ENCODE measurements at regions not wholly inside any gene's neighbourhood (a gene's known extent, or its start where the extent isn't known, plus 50 kb on each side); places are given as distances from the start of the nearest gene placed in this dataset.
A peak's percentile ranks its signal among the peaks of the same experiment; 100 is the strongest.

GRCh38 chr12:107528731-107529365 lies 156.8 kb upstream of the PWP1 start (continued):
- TF ChIP-seq, protein P1, sequence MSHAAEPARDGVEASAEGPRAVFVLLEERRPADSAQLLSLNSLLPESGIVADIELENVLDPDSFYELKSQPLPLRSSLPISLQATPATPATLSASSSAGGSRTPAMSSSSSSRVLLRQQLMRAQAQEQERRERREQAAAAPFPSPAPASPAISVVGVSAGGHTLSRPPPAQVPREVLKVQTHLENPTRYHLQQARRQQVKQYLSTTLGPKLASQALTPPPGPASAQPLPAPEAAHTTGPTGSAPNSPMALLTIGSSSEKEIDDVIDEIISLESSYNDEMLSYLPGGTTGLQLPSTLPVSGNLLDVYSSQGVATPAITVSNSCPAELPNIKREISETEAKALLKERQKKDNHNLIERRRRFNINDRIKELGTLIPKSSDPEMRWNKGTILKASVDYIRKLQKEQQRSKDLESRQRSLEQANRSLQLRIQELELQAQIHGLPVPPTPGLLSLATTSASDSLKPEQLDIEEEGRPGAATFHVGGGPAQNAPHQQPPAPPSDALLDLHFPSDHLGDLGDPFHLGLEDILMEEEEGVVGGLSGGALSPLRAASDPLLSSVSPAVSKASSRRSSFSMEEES (CRISPR knock-in tag; IDR thresholded peaks at IDR 0.05) = no peak
- TF ChIP-seq MAZ (IDR thresholded peaks at IDR 0.05; ENCODE audit: borderline replicate concordance, low read depth, low read length) (no peak), MAZ (CRISPR knock-in tag; IDR thresholded peaks at IDR 0.05; ENCODE audit: low read depth) (no peak), TSC22D2 (CRISPR knock-in tag; IDR thresholded peaks at IDR 0.05; ENCODE audit: borderline replicate concordance) (no peak), PCBP1 (IDR thresholded peaks at IDR 0.05; ENCODE audit: borderline replicate concordance, low read depth, low read length) (no peak), ZNF251 (CRISPR knock-in tag; IDR thresholded peaks at IDR 0.05) (no peak), ARID4A (CRISPR knock-in tag; IDR thresholded peaks at IDR 0.05; ENCODE audit: borderline replicate concordance) (no peak), ELF4 (CRISPR knock-in tag; IDR thresholded peaks at IDR 0.05; ENCODE audit: borderline replicate concordance) (no peak), IKZF1 (IDR thresholded peaks at IDR 0.05) (0 out of 2 replicates have a peak, but pooled peaks have one; percentile 15), STAT5B (CRISPR knock-in tag; IDR thresholded peaks at IDR 0.05) (no peak), ATM (IDR thresholded peaks at IDR 0.05; ENCODE audit: borderline replicate concordance) (peak; percentile 67; the same call in 1 of the 2 replicates), NPAS2 (CRISPR knock-in tag; IDR thresholded peaks at IDR 0.05; ENCODE audit: borderline replicate concordance) (no peak), TBP (CRISPR knock-in tag; IDR thresholded peaks at IDR 0.05) (no peak), ZNF672 (CRISPR knock-in tag; IDR thresholded peaks at IDR 0.05) (no peak), ZNF33B (CRISPR knock-in tag; IDR thresholded peaks at IDR 0.05) (no peak), ZNF749 (CRISPR knock-in tag; IDR thresholded peaks at IDR 0.05; ENCODE audit: borderline replicate concordance) (no peak), RXRA (CRISPR knock-in tag; IDR thresholded peaks at IDR 0.05) (no peak), BRCA1 (CRISPR knock-in tag; IDR thresholded peaks at IDR 0.05) (no peak)
- TF ChIP-seq, protein P2, sequence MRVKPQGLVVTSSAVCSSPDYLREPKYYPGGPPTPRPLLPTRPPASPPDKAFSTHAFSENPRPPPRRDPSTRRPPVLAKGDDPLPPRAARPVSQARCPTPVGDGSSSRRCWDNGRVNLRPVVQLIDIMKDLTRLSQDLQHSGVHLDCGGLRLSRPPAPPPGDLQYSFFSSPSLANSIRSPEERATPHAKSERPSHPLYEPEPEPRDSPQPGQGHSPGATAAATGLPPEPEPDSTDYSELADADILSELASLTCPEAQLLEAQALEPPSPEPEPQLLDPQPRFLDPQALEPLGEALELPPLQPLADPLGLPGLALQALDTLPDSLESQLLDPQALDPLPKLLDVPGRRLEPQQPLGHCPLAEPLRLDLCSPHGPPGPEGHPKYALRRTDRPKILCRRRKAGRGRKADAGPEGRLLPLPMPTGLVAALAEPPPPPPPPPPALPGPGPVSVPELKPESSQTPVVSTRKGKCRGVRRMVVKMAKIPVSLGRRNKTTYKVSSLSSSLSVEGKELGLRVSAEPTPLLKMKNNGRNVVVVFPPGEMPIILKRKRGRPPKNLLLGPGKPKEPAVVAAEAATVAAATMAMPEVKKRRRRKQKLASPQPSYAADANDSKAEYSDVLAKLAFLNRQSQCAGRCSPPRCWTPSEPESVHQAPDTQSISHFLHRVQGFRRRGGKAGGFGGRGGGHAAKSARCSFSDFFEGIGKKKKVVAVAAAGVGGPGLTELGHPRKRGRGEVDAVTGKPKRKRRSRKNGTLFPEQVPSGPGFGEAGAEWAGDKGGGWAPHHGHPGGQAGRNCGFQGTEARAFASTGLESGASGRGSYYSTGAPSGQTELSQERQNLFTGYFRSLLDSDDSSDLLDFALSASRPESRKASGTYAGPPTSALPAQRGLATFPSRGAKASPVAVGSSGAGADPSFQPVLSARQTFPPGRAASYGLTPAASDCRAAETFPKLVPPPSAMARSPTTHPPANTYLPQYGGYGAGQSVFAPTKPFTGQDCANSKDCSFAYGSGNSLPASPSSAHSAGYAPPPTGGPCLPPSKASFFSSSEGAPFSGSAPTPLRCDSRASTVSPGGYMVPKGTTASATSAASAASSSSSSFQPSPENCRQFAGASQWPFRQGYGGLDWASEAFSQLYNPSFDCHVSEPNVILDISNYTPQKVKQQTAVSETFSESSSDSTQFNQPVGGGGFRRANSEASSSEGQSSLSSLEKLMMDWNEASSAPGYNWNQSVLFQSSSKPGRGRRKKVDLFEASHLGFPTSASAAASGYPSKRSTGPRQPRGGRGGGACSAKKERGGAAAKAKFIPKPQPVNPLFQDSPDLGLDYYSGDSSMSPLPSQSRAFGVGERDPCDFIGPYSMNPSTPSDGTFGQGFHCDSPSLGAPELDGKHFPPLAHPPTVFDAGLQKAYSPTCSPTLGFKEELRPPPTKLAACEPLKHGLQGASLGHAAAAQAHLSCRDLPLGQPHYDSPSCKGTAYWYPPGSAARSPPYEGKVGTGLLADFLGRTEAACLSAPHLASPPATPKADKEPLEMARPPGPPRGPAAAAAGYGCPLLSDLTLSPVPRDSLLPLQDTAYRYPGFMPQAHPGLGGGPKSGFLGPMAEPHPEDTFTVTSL (CRISPR knock-in tag; IDR thresholded peaks at IDR 0.05; ENCODE audit: borderline replicate concordance) = no peak
